Suppressor macrophage treated with lipopolysaccharide for 1 hour (primary cell): ENCODE measurements at regions not wholly inside any gene's neighbourhood (a gene's known extent, or its start where the extent isn't known, plus 50 kb on each side); places are given as distances from the start of the nearest gene placed in this dataset.

ENCODE experiments used
- DNase-seq, 3 donors: peaks; one replicate each; pipeline ENCODE4 v3.0.0-alpha.2; 2020 to 2022

DNA sequence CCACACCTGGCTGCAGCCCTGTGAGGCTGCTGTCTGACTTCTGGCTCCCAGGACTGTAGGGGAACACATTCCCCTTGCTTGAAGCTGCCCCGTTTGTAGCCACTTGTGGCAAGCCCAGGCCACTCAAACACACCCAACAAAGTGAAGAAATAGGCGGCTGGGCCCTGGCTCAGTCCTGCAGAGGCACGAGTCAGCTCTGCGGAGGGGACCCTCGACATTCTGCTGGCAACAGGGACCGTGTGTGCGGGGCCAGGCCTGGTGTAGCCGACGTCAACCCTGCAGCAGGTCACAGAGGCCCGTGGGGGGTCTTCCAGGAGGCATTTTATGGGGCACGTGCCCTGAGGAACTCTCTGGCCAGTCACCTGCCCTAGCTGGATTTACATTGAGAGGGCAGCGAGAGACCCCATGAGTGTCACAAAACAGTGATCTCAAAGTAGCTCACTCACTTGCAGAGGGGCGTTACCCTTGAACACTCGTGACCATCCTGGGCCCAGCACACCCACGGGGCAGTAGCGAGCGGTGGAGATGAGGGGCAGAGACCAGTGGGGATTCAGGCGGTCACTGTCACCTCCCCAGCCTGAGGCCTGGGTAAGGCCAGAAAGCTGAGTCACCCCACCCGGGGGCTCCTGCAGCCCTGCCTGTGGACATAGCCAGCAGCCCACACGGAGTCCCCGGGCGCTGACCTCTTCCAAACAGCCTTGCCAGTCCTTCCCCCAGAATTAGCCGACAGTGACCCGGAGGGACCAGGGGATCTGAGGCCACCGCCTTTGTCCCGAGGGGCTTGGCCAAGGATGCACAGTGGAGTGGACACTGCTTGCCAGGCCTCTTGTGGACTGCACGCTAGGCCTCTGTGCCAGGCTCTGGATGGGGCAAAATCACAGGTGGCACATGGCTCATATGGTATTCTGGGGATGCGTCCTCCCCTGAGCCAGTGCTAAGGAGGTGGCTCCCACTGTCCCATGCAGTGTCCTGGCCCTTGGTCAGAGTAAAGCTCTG, 139.5 kb downstream of the CTTN start:
- no peak for DNase-seq

DNA sequence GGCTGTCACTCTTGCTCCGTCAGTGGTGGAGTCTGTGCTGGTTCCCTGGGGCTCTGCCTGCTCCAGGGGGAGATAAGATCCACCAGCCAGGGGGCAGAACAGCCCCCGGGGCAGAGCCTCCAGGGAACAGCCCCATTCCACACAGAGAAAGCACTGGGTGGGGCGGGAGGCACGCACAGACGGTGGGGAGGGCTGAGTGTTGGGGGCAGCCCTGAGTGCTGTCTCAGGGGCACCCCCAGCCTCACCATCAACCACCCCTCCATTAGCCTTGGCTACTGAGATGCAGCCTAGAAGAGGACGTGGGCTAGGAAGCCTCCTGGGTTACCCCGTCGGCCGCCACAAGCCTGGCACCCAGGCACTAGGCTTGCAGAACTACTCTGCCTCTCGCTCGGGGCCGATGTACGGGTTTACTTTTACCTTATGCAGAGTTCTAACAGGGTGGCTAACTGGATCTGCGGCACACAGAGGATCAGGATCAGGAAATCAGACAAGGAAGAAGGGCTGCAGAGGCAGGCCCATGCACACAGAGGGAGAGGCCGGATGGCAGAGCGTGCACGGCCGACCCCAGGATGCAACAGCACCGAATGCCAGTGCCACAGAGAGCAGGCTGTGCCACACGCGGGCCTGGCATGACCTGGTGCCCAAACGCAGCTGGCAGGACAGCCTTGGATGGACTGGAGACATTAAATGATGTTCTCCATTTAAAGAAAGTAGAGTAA, 140.5 kb downstream of the CTTN start:
- no peak for DNase-seq

- DNase-seq = no peak
Measured at GRCh38 chr11:70539360-70540095, 141.2 kb downstream of the CTTN start.

- no peak for DNase-seq
Measured at GRCh38 chr11:70540196-70540595, 141.9 kb downstream of the CTTN start.

- DNase-seq = no peak
Measured at GRCh38 chr11:70541176-70541575, 142.8 kb downstream of the CTTN start.

DNA sequence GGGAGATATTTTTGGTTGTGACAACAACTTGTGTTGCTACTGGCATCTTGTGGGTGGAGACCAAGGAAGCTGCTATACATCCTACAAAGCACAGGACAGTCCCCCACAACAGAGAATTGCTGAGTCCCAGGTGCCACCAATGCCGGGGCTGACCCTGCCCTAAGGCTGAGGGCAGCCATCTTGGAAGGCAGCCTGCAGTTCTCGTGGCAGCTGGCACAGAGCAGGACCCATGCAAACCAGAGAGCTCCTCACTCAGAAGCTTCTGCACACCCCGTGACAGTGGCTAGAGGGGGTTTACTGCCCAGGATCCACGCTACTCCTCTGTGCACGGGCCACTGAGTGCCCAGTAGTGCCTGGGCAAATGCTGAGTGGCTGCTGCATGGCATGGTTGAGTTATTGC, 143.4 kb downstream of the CTTN start:
- DNase-seq = no peak

GRCh38 chr11:70542406-70542805, 144.1 kb downstream of the CTTN start:
- no peak for DNase-seq

- no peak for DNase-seq
Measured at GRCh38 chr11:70542811-70543210, 144.5 kb downstream of the CTTN start.

GRCh38 chr11:70543611-70544010, 145.3 kb downstream of the CTTN start:
- no peak for DNase-seq

DNA sequence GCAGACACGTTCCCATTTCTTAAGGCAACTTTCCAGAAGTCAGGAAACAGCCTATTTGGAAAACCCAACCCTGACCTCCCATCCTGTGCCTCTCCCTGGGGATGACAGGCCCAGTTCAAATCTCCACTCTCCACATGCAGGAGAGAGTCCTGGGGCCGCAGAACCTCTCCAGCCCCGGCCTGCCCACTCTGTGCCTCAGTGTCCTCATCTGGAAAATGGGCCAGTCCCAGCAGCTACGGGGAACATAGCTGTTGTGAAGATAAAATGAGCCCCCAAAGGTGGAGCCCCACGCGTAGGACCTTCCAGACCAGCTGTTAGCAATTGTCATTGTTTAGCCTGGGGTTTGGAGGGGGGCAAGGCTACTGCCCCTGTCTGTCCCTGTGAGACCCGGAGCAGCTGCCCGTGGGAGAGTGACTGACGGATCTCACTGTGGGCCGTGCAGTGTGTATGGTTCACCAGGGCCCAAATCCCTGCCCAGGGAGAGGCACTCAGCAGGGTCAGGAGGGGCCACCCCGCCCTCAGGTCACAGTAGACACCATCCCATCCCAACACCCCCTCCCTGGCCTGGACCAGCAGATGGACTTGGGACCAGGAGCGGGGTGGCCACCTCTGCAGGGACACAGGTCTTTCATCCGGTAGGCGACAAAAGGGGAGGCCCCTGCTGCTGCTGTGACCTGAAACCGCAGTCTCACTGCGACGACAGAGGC, 145.9 kb downstream of the CTTN start:
- DNase-seq = no peak

GRCh38 chr11:70544774-70545609, 146.7 kb downstream of the CTTN start:
- DNase-seq = no peak

- no peak for DNase-seq
Measured at GRCh38 chr11:70545610-70545912, 147.2 kb downstream of the CTTN start.

GRCh38 chr11:70546191-70546940, 148.0 kb downstream of the CTTN start:
- DNase-seq = no peak

DNA sequence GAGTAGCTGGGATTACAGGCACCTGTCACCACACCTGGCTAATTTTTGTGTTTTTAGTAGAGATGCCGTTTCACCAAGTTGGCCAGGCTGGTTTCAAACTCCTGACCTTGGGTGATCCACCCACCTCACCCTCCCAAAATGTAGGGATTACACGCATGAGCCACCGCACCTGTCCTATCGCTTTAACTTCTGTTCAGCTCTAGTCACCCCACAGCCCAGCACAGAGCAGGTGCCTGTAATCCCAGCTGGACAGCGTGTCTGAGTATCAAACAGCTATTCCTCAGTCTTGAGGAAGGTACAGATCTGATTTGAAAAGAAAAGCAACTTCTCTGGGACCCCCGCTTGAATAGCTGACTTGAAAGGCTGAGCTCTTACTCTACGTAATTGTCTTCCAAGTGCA, 149.1 kb downstream of the CTTN start:
- no peak for DNase-seq

- DNase-seq = no peak
Measured at GRCh38 chr11:70547821-70548670, 149.7 kb downstream of the CTTN start.

DNA sequence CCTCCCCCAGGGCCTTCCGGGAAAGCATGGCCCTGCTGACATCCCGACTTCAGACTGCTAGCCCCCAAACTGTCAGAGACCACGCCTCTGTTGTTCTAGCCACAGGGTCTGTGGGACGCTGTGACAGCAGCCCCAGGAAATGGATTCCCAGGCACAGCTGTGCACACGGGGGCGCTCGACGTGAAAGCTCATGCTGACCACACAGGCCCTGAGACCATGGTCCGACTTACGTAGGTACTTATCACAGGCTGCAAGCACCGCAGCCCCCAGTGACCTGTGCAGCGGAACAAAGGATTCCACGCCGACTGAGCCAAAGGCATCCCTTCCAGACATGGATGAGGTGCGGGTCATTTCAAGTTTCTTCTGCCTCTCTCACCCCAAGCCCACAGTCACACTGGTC, 150.6 kb downstream of the CTTN start:
- DNase-seq = no peak

GRCh38 chr11:70549386-70549785, 151.1 kb downstream of the CTTN start:
- DNase-seq = no peak

- no peak for DNase-seq
Measured at GRCh38 chr11:70549796-70550195, 151.5 kb downstream of the CTTN start.

GRCh38 chr11:70550456-70551195, 152.3 kb downstream of the CTTN start:
- DNase-seq = no peak
